Fibroblast of skin of scalp (primary cell): ENCODE measurements at regions not wholly inside any gene's neighbourhood (a gene's known extent, or its start where the extent isn't known, plus 50 kb on each side); places are given as distances from the start of the nearest gene placed in this dataset.

ENCODE experiments used
- DNase-seq: peaks from one replicate; pipeline ENCODE4 v3.0.0-alpha.2; 2013

- peak; percentile 11 for DNase-seq
These were observed 742.1 kb upstream of the TENM4 start for GRCh38 chr11:80182901-80183300.

- no peak for DNase-seq
These were observed 732.7 kb upstream of the TENM4 start for GRCh38 chr11:80173371-80174136.

DNA sequence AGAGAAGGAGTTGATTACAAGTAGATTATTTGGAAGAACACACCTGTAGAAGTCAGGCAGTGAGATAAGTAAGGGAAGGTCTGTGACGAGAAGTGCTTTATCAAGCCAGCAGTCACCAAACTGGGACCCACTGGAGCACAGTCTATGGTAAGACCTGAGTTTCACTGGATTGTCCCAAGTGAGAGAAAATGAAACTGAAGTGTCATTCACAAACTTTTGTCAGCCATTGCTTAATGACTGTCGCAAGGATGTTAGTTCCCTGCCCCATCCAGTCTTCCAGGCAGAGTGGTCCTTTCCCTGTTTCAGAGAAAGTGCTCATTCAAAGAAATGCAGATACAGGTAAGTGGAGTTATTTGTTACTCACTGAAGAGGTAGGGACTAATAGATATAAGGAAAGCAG, 728.0 kb upstream of the TENM4 start:
- no peak for DNase-seq

- DNase-seq, result peak; percentile 37
These were observed 726.9 kb upstream of the TENM4 start for GRCh38 chr11:80167766-80168165.

- DNase-seq, result peak; percentile 43
These were observed 724.9 kb upstream of the TENM4 start for GRCh38 chr11:80165744-80166143.

GRCh38 chr11:80163441-80163840, 722.6 kb upstream of the TENM4 start:
- no peak for DNase-seq

- peak; percentile 66 for DNase-seq
These were observed 722.2 kb upstream of the TENM4 start for GRCh38 chr11:80163011-80163410.

DNA sequence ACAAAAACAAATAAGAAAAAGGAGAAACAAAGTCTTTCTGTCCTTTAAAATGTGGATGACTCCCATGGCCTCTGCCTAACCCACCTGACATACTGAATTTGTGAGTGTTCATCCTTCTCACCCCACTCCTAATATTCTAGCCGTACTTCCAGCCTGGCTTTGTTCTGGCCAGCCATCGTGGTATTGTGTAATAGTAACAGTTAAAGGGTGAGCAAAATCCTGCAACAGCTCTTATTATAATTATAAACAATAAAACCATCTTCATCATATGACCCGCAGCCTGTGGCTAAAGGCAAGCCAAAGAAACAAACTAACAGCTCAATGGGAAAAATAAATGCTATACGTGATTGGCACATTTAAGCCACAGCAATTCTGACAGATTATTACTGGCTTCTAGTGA, 721.6 kb upstream of the TENM4 start:
- no peak for DNase-seq

- DNase-seq, result no peak
These were observed 716.6 kb upstream of the TENM4 start for GRCh38 chr11:80157447-80157846.

GRCh38 chr11:80156062-80156461, 715.2 kb upstream of the TENM4 start:
- no peak for DNase-seq

DNA sequence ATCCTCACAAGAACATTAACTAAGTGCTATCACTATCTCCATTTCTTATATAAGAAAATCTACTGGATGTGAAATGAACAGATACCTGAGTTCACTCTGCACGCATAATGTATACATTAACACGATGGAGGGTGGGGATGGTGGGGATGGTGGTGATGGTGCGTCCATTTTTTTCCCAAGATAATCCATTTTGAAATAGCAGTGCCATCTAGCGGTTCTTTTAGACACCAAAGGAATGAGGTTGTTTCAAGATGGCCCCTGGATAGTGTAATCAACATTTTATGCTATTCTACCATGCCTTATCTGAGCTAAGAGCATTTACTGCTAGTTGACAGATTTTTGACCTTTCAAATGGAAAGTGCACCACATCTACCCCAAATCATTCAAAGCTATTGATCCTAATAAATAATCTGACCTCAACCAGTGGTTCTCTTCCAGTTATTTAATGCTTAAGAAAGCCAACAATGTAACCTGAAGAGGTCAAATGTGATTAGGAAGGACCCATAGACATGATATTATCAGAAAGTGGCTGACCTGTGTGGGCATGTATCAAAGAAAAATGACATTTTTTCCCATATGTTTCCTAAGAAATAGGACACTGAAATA, 714.7 kb upstream of the TENM4 start:
- peak; percentile 58 for DNase-seq

- DNase-seq, result no peak
These were observed 705.4 kb upstream of the TENM4 start for GRCh38 chr11:80146232-80146631.

- no peak for DNase-seq
These were observed 704.2 kb upstream of the TENM4 start for GRCh38 chr11:80144897-80145594.

- peak; percentile 56 for DNase-seq
These were observed 696.2 kb upstream of the TENM4 start for GRCh38 chr11:80136991-80137390.

DNA sequence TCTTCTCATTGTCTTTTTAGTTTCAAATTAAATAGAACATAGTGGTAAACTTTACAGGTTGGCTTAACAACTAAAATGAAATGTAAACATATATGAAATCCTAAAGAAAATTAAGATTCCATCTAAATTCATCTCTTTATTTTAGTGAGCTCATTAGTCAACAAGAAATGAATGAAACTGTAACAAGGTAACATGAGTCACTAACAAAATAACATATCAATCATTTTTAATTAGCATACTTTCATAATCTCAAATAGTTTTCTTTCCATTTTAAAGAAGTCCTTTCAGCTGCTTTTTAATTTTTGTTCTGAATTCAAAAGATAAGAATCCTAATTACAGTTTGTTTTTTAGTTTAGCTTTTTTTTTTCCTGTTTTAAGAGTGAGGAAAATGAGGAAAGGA, 688.6 kb upstream of the TENM4 start:
- DNase-seq, result no peak

DNA sequence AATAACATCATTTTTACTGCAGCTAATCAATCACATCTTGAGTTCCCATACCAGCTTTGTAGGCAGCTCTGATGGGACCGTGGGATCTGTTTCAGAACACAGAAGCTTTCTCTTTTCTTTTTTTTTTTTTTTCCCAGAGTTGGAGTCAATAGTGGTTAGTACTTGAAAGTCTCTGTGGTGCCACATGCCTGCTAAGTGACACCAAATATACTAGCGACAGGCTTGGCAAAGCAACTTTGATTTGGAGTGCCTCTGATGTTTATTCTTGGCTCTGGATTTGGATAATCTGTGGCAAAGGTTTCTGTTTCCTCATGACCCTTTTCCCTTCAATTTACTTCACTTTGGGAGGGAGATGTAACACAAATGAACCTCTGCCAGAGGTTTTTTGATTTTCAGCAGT, 681.4 kb upstream of the TENM4 start:
- no peak for DNase-seq

DNA sequence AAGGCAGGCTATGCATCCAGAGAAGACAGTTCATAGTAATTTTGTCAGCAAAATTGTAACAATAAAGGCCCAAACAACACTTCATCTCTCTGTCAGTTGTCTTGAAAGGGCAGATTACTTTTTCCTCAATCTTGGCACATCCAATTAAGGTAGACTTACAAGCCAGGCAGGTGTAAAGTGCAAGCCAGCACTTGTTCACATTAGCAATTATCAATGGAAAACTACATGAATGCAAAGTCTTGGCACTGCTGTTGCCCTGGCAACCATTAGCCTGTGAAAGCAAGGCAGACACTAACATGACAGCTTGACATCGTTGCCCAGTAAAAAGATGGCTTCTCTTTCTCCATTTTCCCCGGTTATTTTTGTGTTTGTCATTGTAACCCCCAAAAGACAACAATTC, 677.2 kb upstream of the TENM4 start:
- no peak for DNase-seq

DNA sequence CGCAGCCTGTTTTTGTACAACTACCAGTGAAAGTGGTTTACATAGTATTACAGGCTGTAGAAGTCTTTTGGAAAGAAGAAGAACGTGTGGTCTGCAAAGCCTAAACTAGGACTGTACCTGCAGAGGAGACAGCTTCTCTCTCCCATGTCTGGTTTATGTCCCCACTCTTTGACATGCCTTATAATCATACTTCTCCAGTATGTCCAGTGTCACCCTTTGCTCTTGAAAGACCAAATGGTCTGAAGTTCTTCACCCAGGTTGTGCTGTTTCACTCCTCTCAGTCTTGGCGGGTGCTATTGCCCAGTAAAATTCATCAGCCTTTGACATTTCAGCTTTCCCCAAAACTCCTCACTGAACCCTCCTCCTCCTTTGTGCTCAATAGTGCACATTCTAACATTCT, 676.0 kb upstream of the TENM4 start:
- DNase-seq, result no peak

GRCh38 chr11:80109652-80110051, 668.8 kb upstream of the TENM4 start:
- no peak for DNase-seq

- DNase-seq, result no peak
These were observed 668.2 kb upstream of the TENM4 start for GRCh38 chr11:80109031-80109430.

GRCh38 chr11:80107415-80107814, 666.6 kb upstream of the TENM4 start:
- no peak for DNase-seq

DNA sequence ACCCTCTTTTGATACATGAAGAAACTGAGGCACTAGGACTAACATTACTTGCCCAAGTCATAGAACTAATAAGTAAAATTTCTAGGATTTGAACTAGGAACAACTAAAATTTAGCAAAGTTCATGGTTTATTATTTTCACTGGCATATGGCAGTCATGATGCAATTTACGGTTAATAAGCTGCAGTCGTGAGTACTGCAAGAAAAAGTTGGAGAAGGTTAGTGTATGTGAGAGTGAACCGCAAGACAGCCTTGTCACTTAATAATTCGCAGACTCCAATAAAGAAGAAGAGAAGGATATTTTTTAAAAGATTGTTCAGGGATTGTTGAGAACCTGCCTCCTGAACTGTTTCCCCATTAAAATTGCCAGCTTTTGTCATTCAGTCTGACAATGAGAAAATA, 663.4 kb upstream of the TENM4 start:
- peak; percentile 62 for DNase-seq

DNA sequence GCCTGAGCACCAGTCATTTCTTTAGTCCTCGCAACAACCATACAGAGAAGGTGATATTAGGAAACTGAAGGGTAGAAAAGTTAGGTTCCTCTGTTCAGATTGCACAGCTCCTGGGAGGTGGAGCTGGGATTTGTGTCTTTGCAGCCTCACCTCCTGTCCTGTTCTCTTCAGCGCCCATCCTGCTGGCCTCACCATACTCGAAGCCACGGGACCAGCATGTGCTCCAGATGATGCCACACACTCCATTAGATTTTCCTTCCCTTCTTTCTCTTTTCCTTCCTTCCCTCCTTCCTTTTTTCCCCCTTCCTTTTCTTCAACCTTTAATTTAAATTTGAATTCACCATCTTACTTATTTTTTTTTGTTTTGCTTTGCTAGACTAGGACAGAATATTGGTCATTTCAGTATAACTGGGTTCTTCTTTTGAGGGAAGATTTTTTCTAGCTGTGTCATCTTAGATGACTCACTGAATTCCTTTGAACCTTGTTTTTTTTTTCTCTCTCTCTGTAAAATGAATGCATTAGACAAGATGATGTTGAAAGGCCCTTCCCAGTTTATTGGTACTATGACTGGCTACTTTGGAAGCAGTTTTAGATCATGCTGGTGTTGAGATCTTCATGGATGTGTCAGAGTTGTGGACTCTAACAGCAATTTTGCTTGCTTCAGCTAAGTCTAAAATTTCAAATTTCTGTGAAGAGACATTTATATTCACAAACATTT, 662.5 kb upstream of the TENM4 start:
- DNase-seq, result peak; percentile 97
